K562 (cell line): ENCODE measurements at regions not wholly inside any gene's neighbourhood (a gene's known extent, or its start where the extent isn't known, plus 50 kb on each side); places are given as distances from the start of the nearest gene placed in this dataset.

Source experiments
- ATAC-seq: fragments of 200-7000 bp; cut with Tn5 transposase; 3 replicates; pipeline ENCODE4 v1.9.1; 2020; ENCODE audit warnings: moderate library complexity
- BruUV-seq: library from RNA; stranded (reverse); fragments of 400-500 nt; replicated peaks from 2 replicates; lab custom pipeline; 2021; lab: Mats Ljungman, UMichigan
- CTCF ChIA-PET: fragments of 300-600 bp; formaldehyde crosslinking; extraction: SDS; loops from one replicate; lab custom pipeline; 2021; ENCODE audit warnings: low intra/inter-chr PET ratio; lab: Yijun Ruan, JAX
- POLR2A ChIA-PET: fragments of 300-600, 350-650 bp; sonication (Branson Sonifier 250); formaldehyde crosslinking; extraction: SDS; loops from one replicate; lab custom pipeline; 2021; ENCODE audit warnings: antibody characterized with exemption, inconsistent platforms; lab: Yijun Ruan, JAX
- DNase-seq, 4 experiments: peaks; one replicate each; pipeline versions ENCODE4 v3.0.0 to v3.0.0-alpha.2; 2011 to 2018; ENCODE audit warnings: low spot score in 3 of 4, mixed read lengths in 3 of 4; ENCODE audit errors: extremely low read depth in 1 of 4
- FAIRE-seq: peaks from 2 replicates; lab custom pipeline; 2011; peaks lifted over from hg19 to GRCh38; lab: Jason Lieb, UNC
- H2AFZ ChIP-seq: 2 replicates; pipeline ENCODE4 v1.6.0; 2011; ENCODE audit warnings: low read depth, low read length, control low read depth, inconsistent platforms
- H3K27ac ChIP-seq: fragments of 200-600 bp; 3 replicates; pipeline ENCODE4 v1.8.0; 2011; ENCODE audit warnings: low read depth, mild to moderate bottlenecking, control low read depth, inconsistent platforms, low read length, moderate library complexity, mixed read lengths; ENCODE audit errors: extremely low read depth
- H3K27me3 ChIP-seq, 2 experiments: fragments of 300-600 bp in 1 of 2; 2 replicates in 1 of 2; 3 replicates in 1 of 2; pipeline versions ENCODE4 v1.6.0 to v1.8.0; 2011; ENCODE audit warnings: inconsistent platforms in 2 of 2, low read length in 2 of 2, mild to moderate bottlenecking in 1 of 2, mixed read lengths in 1 of 2, moderate library complexity in 1 of 2; ENCODE audit not compliant: control insufficient read depth in 2 of 2, insufficient read depth in 2 of 2
- H3K36me3 ChIP-seq: fragments of 300-600 bp; 3 replicates; pipeline ENCODE4 v1.8.0; 2011; ENCODE audit warnings: mild to moderate bottlenecking, low read length, inconsistent platforms; ENCODE audit not compliant: control insufficient read depth, insufficient read depth
- H3K4me1 ChIP-seq, 2 experiments: fragments of 200-600 bp in 1 of 2; replicated peaks in 1 of 2; 2 replicates in 1 of 2; 3 replicates in 1 of 2; pipeline versions ENCODE4 v1.5.1 to v1.8.0; 2011; ENCODE audit warnings: inconsistent platforms in 2 of 2, low read length in 2 of 2, mild to moderate bottlenecking in 1 of 2, mixed read lengths in 1 of 2, moderate library complexity in 1 of 2; ENCODE audit not compliant: control insufficient read depth in 2 of 2, insufficient read depth in 2 of 2
- H3K4me2 ChIP-seq: 2 replicates; pipeline ENCODE4 v1.6.1; 2011; ENCODE audit warnings: low read length, control low read depth, inconsistent platforms, mixed read lengths; ENCODE audit not compliant: insufficient read depth
- H3K4me3 ChIP-seq: fragments of 200-600 bp; sonication (generic), shearing (Covaris generic); 2 replicates; pipeline ENCODE4 v1.5.1; 2016; ENCODE audit warnings: control low read depth, inconsistent platforms
- H3K79me2 ChIP-seq: fragments of 200-600 bp; 3 replicates; pipeline ENCODE4 v1.8.0; 2011; ENCODE audit warnings: low read length, inconsistent platforms; ENCODE audit not compliant: control insufficient read depth, insufficient read depth
- H3K9ac ChIP-seq, 2 experiments: 2 replicates each; pipeline versions ENCODE4 v1.6.0 to v1.6.1; 2011; ENCODE audit warnings: low read depth in 2 of 2, low read length in 2 of 2, control low read depth in 1 of 2, inconsistent platforms in 1 of 2, mild to moderate bottlenecking in 1 of 2, mixed read lengths in 1 of 2; ENCODE audit not compliant: insufficient read depth in 1 of 2
- H3K9me1 ChIP-seq: one replicate; pipeline ENCODE4 v1.6.0; 2011; ENCODE audit warnings: inconsistent platforms, mild to moderate bottlenecking, low read length, moderate library complexity; ENCODE audit not compliant: control insufficient read depth, insufficient read depth
- H3K9me3 ChIP-seq: replicated peaks from 2 replicates; pipeline ENCODE4 v1.5.1; 2011; ENCODE audit warnings: low read depth, low read length, inconsistent platforms; ENCODE audit not compliant: control insufficient read depth, insufficient read depth
- H4K20me1 ChIP-seq: replicated peaks from 2 replicates; pipeline ENCODE4 v1.6.1; 2011; ENCODE audit warnings: low read length, inconsistent platforms, mixed read lengths; ENCODE audit not compliant: control insufficient read depth, insufficient read depth
- ETV1 ChIP-seq: fragments of 450-650 bp; conservative IDR thresholded peaks from 2 replicates; pipeline ENCODE4 v1.6.1; 2016; ENCODE audit warnings: missing genetic modification characterization, control low read depth, low read depth, missing compliant biosample characterization
- IRF1 ChIP-seq: sonication (generic); formaldehyde crosslinking; IDR thresholded peaks from 2 replicates; pipeline ENCODE4 v1.8.0; 2022; ENCODE audit warnings: missing genetic modification reagents, mild to moderate bottlenecking, borderline replicate concordance
- KAT8 ChIP-seq: fragments of 450-650 bp; IDR thresholded peaks from 2 replicates; pipeline ENCODE4 v1.6.1; 2016; ENCODE audit warnings: low read depth, mild to moderate bottlenecking
- MEIS2 ChIP-seq: fragments of 450-650 bp; IDR thresholded peaks from 2 replicates; pipeline ENCODE4 v1.6.1; 2014; ENCODE audit warnings: mild to moderate bottlenecking; ENCODE audit not compliant: partially characterized antibody
- NUFIP1 ChIP-seq: fragments of 450-650 bp; IDR thresholded peaks from 2 replicates; pipeline ENCODE4 v1.6.1; 2018; ENCODE audit not compliant: partially characterized antibody
- OTX1 ChIP-seq: fragments of 450-650 bp; formaldehyde crosslinking; IDR thresholded peaks from 2 replicates; pipeline ENCODE4 v1.4.0; 2022; ENCODE audit warnings: mild to moderate bottlenecking
- PBX2 ChIP-seq, 2 experiments: IDR thresholded peaks in 1 of 2; conservative IDR thresholded peaks in 1 of 2; 2 replicates each; pipeline ENCODE4 v1.6.1; 2016; ENCODE audit warnings: low read depth in 2 of 2, mild to moderate bottlenecking in 1 of 2, missing compliant biosample characterization in 1 of 2, missing genetic modification characterization in 1 of 2, moderate library complexity in 1 of 2
- PCBP2 ChIP-seq: fragments of 200-400 bp; formaldehyde crosslinking; IDR thresholded peaks from 2 replicates; pipeline ENCODE4 v1.6.1; 2018; ENCODE audit warnings: low read length, low read depth, mild to moderate bottlenecking, moderate library complexity; ENCODE audit not compliant: poor library complexity, severe bottlenecking
- SIN3A ChIP-seq, 2 experiments: fragments of 150-350 bp in 1 of 2; IDR thresholded peaks; 2 replicates each; pipeline ENCODE4 v1.6.1; 2011 to 2016; ENCODE audit warnings: borderline replicate concordance in 2 of 2, low read depth in 2 of 2, low read length in 2 of 2, mild to moderate bottlenecking in 2 of 2, moderate library complexity in 2 of 2; ENCODE audit not compliant: control insufficient read depth in 1 of 2
- SNIP1 ChIP-seq: fragments of 450-650 bp; IDR thresholded peaks from 2 replicates; pipeline ENCODE4 v1.7.1; 2017; ENCODE audit warnings: low read depth, mild to moderate bottlenecking
- TAF15 ChIP-seq: fragments of 200-400 bp; formaldehyde crosslinking; IDR thresholded peaks from 2 replicates; pipeline ENCODE4 v1.6.1; 2017; ENCODE audit warnings: mild to moderate bottlenecking, low read depth, low read length, moderate library complexity
- TOE1 ChIP-seq, 2 experiments: fragments of 450-650 bp in 1 of 2; sonication (generic) in 1 of 2; formaldehyde crosslinking in 1 of 2; IDR thresholded peaks; 2 replicates each; pipeline versions ENCODE4 v1.7.1 to v1.8.0; 2016 to 2022; ENCODE audit warnings: borderline replicate concordance in 2 of 2, mild to moderate bottlenecking in 2 of 2, antibody characterized with exemption in 1 of 2, inconsistent platforms in 1 of 2, low read depth in 1 of 2, missing genetic modification reagents in 1 of 2, moderate library complexity in 1 of 2
- ZBTB12 ChIP-seq: fragments of 250-450 bp; sonication (Bioruptor Pico); IDR thresholded peaks from 2 replicates; pipeline ENCODE4 v1.4.0; 2020
- ZNF165 ChIP-seq: fragments of 250-450 bp; sonication (Bioruptor Pico); IDR thresholded peaks from 2 replicates; pipeline ENCODE4 v1.4.0; 2020; ENCODE audit warnings: borderline replicate concordance
- ZNF212 ChIP-seq: fragments of 450-650 bp; formaldehyde crosslinking; IDR thresholded peaks from 2 replicates; pipeline ENCODE4 v1.4.0; 2020; ENCODE audit warnings: mild to moderate bottlenecking
- ZNF707 ChIP-seq: fragments of 250-450 bp; sonication (Bioruptor Pico); conservative IDR thresholded peaks from 2 replicates; pipeline ENCODE4 v1.8.0; 2022; ENCODE audit warnings: inconsistent platforms, mild to moderate bottlenecking, moderate library complexity
- ZNF778 ChIP-seq: fragments of 450-650 bp; formaldehyde crosslinking; IDR thresholded peaks from 2 replicates; pipeline ENCODE4 v1.4.0; 2020; ENCODE audit warnings: mild to moderate bottlenecking, moderate library complexity
- ZNF79 ChIP-seq: fragments of 250-450 bp; sonication (Bioruptor Pico); IDR thresholded peaks from 2 replicates; pipeline ENCODE4 v1.4.0; 2020; ENCODE audit warnings: low read depth, mild to moderate bottlenecking, moderate library complexity
- WGBS: fragments of 100-300 bp; shearing (Covaris generic); methylation state at CpG from one replicate; pipeline ENCODE4 v1.1.6; 2016; ENCODE audit warnings: low coverage, mixed read lengths; ENCODE audit not compliant: insufficient coverage; ENCODE audit errors: missing lambda C conversion rate; 5-methylcytosine and 5-hydroxymethylcytosine counted together
- in situ Hi-C: fragments of 300-500 bp; cut with MboI; formaldehyde crosslinking; loops from 4 replicates; pipeline ENCODE4 v1.15.0; 2018; ENCODE audit warnings: inconsistent platforms, mixed read lengths
- intact Hi-C: fragments of 100-400 bp; cut with micrococcal nuclease; formaldehyde crosslinking; loops from 2 replicates; pipeline ENCODE4 v1.14.2; 2022

- WGBS: 4% methylated on average over 4 of the region's 4 CpGs
- in situ Hi-C loops: no loop called here
- POLR2A ChIA-PET: no interaction called here
Measured at GRCh38 chr18:34959989-34960388, 81.2 kb upstream of the MAPRE2 start.

More at GRCh38 chr18:34959989-34960388, 81.2 kb upstream of the MAPRE2 start:
- Histone ChIP-seq H3K9me3 (no peaks in the 10 kb centered on the region), H3K36me3 (no peaks in the 10 kb centered on the region), H3K4me3 (no peak overlapping the region), H3K9ac (no peak overlapping the region), H3K27me3 (no peaks in the 10 kb centered on the region), H3K79me2 (no peaks in the 10 kb centered on the region), H4K20me1 (no peaks in the 10 kb centered on the region), H3K27ac (no peak overlapping the region), H3K4me2 (no peak overlapping the region), H3K9me1 (no peaks in the 10 kb centered on the region), H3K4me1 (no peaks in the 10 kb centered on the region), H2AFZ (no peak overlapping the region)
- CTCF ChIA-PET: no interaction called here
- intact Hi-C loops: no loop called here
- no peak for ATAC-seq
- TF ChIP-seq ZNF707 (CRISPR knock-in tag) (no peak), NUFIP1 (no peak), TAF15 (no peak), ETV1 (tag) (no peak), PCBP2 (no peak), ZBTB12 (CRISPR knock-in tag) (no peak), IRF1 (CRISPR knock-in tag) (no peak), SIN3A (IDR thresholded peaks at IDR 0.05; ENCODE audit: borderline replicate concordance in 2 of 2, control insufficient read depth in 1 of 2, low read depth in 2 of 2, low read length in 2 of 2) (no peak), PBX2 (CRISPR knock-in tag; IDR thresholded peaks at IDR 0.05; ENCODE audit: low read depth) (no peak), PBX2 (tag; conservative IDR thresholded peaks at IDR 0.05; ENCODE audit: low read depth) (peak; percentile 60; the same call in 1 of the 2 replicates), SNIP1 (no peak), MEIS2 (peak; percentile 49), ZNF212 (no peak), ZNF778 (no peak), KAT8 (no peak), ZNF79 (CRISPR knock-in tag) (no peak), TOE1 (IDR thresholded peaks at IDR 0.05; ENCODE audit: borderline replicate concordance) (no peak), TOE1 (CRISPR knock-in tag; IDR thresholded peaks at IDR 0.05; ENCODE audit: borderline replicate concordance, low read depth) (no peak), ZNF165 (no peak), OTX1 (CRISPR knock-in tag) (no peak)
- no TSS peak for BruUV-seq
- DNase-seq: no peak
- no peak for FAIRE-seq
